ENCODE measurements at regions not wholly inside any gene's neighbourhood (a gene's known extent, or its start where the extent isn't known, plus 50 kb on each side); places are given as distances from the start of the nearest gene placed in this dataset.

- TF ChIP-seq CTCF (conservative IDR thresholded peaks at IDR 0.05), result no peak
- peaks cover 9% of the 10 kb centered on the region for H3K4me1 Mint-ChIP-seq (ENCODE audit: unreplicated experiment)
- peaks cover 4% of the 10 kb centered on the region for H3K27me3 Mint-ChIP-seq
- DNase-seq (ENCODE audit: extremely low spot score, unreplicated experiment), result no peak
- peaks cover 3% of the 10 kb centered on the region for H3K9me3 Mint-ChIP-seq
- no peak overlapping the region for H3K27ac Mint-ChIP-seq
- peaks cover 11% of the 10 kb centered on the region for H3K36me3 Mint-ChIP-seq
- no peak overlapping the region for H3K4me3 Mint-ChIP-seq
Measured at GRCh38 chr12:30045171-30045570, 261.4 kb upstream of the TMTC1 start.

GRCh38 chr12:30044206-30044605, 260.5 kb upstream of the TMTC1 start:
- Mint-ChIP-seq H3K4me3 (no peak overlapping the region), H3K27me3 (peaks cover 7% of the 10 kb centered on the region), H3K9me3 (peaks cover 4% of the 10 kb centered on the region), H3K4me1 (ENCODE audit: unreplicated experiment) (peaks cover 9% of the 10 kb centered on the region), H3K36me3 (peaks cover 11% of the 10 kb centered on the region), H3K27ac (no peak overlapping the region)
- TF ChIP-seq CTCF (conservative IDR thresholded peaks at IDR 0.05), result no peak
- DNase-seq (ENCODE audit: extremely low spot score, unreplicated experiment), result no peak

DNA sequence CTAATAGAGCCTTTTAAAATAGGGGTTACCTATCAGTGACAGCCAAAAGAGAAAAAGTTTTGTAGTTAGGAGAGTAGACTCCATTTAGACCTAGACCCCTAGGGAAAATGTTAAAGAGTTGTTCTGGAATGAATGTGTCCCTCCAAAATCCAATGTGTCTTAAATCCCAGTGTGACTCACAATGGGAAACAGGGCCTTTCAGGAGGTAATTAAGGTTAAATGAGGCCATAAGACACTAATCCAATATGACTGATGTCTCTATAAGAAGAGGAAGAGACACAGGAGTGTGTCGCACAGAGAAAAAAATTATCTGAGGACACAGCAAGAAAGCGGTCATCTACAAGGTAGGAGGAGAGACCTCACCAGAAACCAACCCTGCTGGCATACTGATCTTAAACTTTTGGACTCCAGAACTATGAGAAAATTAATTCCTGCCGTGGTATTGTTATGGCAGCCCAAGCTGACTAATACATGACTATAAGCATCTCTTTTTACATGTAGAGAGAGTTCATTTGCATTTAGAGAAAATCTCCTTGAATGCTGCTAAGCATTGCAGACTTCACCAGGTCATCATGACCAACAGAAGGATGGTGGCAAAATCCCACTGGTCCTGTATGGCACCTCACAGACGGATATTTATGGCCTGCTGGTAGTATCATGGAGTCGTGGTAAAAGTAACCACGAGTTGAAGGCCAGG, 259.6 kb upstream of the TMTC1 start:
- Mint-ChIP-seq H3K27me3 (peaks cover 8% of the 10 kb centered on the region), H3K9me3 (peaks cover 4% of the 10 kb centered on the region), H3K4me1 (ENCODE audit: unreplicated experiment) (peaks cover 9% of the 10 kb centered on the region), H3K4me3 (no peak overlapping the region), H3K36me3 (peaks cover 11% of the 10 kb centered on the region), H3K27ac (no peak overlapping the region)
- DNase-seq (ENCODE audit: extremely low spot score, unreplicated experiment), result no peak
- no peak for TF ChIP-seq CTCF (conservative IDR thresholded peaks at IDR 0.05)

DNA sequence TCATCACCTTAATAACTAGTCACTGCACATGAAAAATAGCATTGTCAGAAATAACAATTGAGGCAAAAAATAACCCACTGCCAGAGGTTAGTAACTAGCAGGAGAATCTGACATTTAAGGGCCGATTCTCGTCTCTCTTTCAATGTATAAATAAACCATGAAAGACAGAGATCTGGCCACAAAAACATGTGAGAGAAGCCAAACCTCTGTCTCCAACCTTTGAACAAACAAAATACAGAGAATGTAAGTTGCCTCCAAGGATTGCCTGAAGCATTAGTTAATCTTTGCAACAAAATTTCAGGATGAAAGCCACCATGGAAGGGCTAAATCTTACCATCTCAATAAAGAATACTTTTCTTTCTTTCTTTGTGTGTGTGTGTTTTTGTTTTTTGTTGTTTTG, 257.4 kb upstream of the TMTC1 start:
- Mint-ChIP-seq H3K4me3 (no peak overlapping the region), H3K4me1 (ENCODE audit: unreplicated experiment) (no peaks in the 10 kb centered on the region), H3K9me3 (peaks cover 4% of the 10 kb centered on the region), H3K36me3 (peaks cover 8% of the 10 kb centered on the region), H3K27ac (no peak overlapping the region), H3K27me3 (peaks cover 8% of the 10 kb centered on the region)
- no peak for TF ChIP-seq CTCF (conservative IDR thresholded peaks at IDR 0.05)
- DNase-seq (ENCODE audit: extremely low spot score, unreplicated experiment), result no peak

DNA sequence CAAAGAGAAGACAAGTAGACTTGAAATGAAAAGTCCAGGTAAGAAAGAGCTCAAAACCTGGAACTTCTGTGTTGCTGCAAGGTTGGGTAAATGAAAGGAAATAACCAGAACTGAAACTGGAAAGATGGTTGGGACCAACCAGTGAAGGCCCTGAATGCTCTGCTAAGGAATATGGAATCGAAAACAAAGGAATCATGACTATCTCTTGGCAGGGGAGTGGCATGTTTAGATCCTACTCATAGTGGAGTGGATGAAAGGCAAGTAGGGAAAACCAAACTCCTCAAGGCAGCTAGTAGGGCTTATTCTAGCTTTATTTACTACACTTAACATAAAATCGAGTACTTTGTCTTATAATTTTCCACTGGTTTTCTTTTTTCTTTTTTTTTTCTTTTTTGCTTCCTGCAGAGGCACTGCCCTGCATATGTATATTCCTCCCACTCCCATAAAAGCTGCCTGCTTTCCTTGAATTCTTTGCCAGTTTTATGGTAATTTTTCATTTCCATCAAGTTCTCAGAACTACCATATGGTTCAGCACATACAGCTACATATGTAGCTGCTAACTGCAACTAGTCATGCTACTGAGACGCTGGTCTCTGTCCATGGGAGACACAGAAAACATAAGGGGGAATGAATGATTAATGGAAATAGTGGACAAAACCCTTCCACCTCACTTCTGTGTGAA, 247.1 kb upstream of the TMTC1 start:
- H3K9me3 Mint-ChIP-seq, result peaks cover 6% of the 10 kb centered on the region
- no peak overlapping the region for H3K27ac Mint-ChIP-seq
- no peak for DNase-seq (ENCODE audit: extremely low spot score, unreplicated experiment)
- no peaks in the 10 kb centered on the region for H3K4me1 Mint-ChIP-seq (ENCODE audit: unreplicated experiment)
- TF ChIP-seq CTCF (conservative IDR thresholded peaks at IDR 0.05), result no peak
- H3K27me3 Mint-ChIP-seq, result peaks cover 2% of the 10 kb centered on the region
- no peak overlapping the region for H3K4me3 Mint-ChIP-seq
- H3K36me3 Mint-ChIP-seq, result no peaks in the 10 kb centered on the region
